B cell (primary cell): ENCODE measurements at regions not wholly inside any gene's neighbourhood (a gene's known extent, or its start where the extent isn't known, plus 50 kb on each side); places are given as distances from the start of the nearest gene placed in this dataset.

Experiments used
- ATAC-seq: fragments of 200-7000 bp; cut with Tn5 transposase; one replicate; pipeline ENCODE4 v1.10.0; 2021; ENCODE audit warnings: low read depth, mild to moderate bottlenecking, moderate number of reproducible peaks, moderate library complexity
- CTCF ChIA-PET: fragments of 350-600 bp; sonication (Branson Sonifier 250); formaldehyde crosslinking; loops from one replicate; lab custom pipeline; 2021; ENCODE audit warnings: antibody characterized with exemption, inconsistent platforms; lab: Charles Lee
- POLR2A ChIA-PET: fragments of 350-600 bp; sonication (Branson Sonifier 250); formaldehyde crosslinking; loops from one replicate; lab custom pipeline; 2021; ENCODE audit warnings: antibody characterized with exemption; lab: Charles Lee
- DNase-seq: peaks from one replicate; pipeline ENCODE4 v3.0.0; 2013
- H2AFZ ChIP-seq: 2 replicates; pipeline ENCODE4 v1.6.1; 2012; ENCODE audit warnings: mild to moderate bottlenecking, low read depth, low read length; ENCODE audit not compliant: insufficient read depth, poor library complexity, severe bottlenecking
- H3K27ac ChIP-seq, 2 donors: 1 replicate in 1 of 2; 2 replicates in 1 of 2; pipeline ENCODE4 v1.5.1; 2012 to 2013; ENCODE audit warnings: low read length in 2 of 2, mild to moderate bottlenecking in 2 of 2, moderate library complexity in 1 of 2
- H3K27me3 ChIP-seq, 4 experiments: fragments of 200-600 bp in 1 of 4; sonication (generic) in 1 of 4; replicated peaks in 1 of 4; 1 replicate in 2 of 4; 2 replicates in 2 of 4; pipeline versions ENCODE4 v1.6.1 to v1.7.0; 2013 to 2016; ENCODE audit warnings: low read length in 3 of 4, mild to moderate bottlenecking in 2 of 4, mixed read lengths in 1 of 4, moderate library complexity in 1 of 4; ENCODE audit not compliant: insufficient read depth in 4 of 4, control insufficient read depth in 3 of 4; ENCODE audit errors: control extremely low read depth in 1 of 4
- H3K36me3 ChIP-seq, 2 experiments: replicated peaks in 1 of 2; 1 replicate in 1 of 2; 2 replicates in 1 of 2; pipeline versions ENCODE4 v1.6.1 to v1.7.1; 2013; ENCODE audit warnings: low read length in 1 of 2; ENCODE audit not compliant: insufficient read depth in 2 of 2, control insufficient read depth in 1 of 2; ENCODE audit errors: control extremely low read depth in 1 of 2, extremely low read depth in 1 of 2
- H3K4me1 ChIP-seq, 2 donors: fragments of 200-600 bp in 1 of 2; sonication (generic) in 1 of 2; 1 replicate in 1 of 2; 2 replicates in 1 of 2; pipeline versions ENCODE4 v1.5.1 to v1.6.1; 2013 to 2017; ENCODE audit warnings: low read length in 2 of 2; ENCODE audit not compliant: control insufficient read depth in 2 of 2, insufficient read depth in 2 of 2
- H3K4me2 ChIP-seq: replicated peaks from 2 replicates; pipeline ENCODE3; 2012; ENCODE audit warnings: mild to moderate bottlenecking, low read depth, low read length; ENCODE audit not compliant: poor library complexity, severe bottlenecking
- H3K4me3 ChIP-seq, 5 experiments: fragments of 200-600 bp in 1 of 5; sonication (generic) in 1 of 5; 1 replicate in 3 of 5; 2 replicates in 2 of 5; pipeline versions ENCODE4 v1.5.1 to v1.7.0; 2011 to 2016; ENCODE audit warnings: low read length in 4 of 5, mild to moderate bottlenecking in 4 of 5, low read depth in 2 of 5, control low read depth in 1 of 5, moderate library complexity in 1 of 5; ENCODE audit not compliant: insufficient read depth in 1 of 5; ENCODE audit errors: control extremely low read depth in 1 of 5, extremely low read depth in 1 of 5
- H3K79me2 ChIP-seq: fragments of 200-600 bp; sonication (generic); one replicate; pipeline ENCODE4 v1.6.0; 2016; ENCODE audit warnings: low read length; ENCODE audit not compliant: control insufficient read depth, insufficient read depth
- H3K9ac ChIP-seq: fragments of 200-600 bp; sonication (generic); 2 replicates; pipeline ENCODE4 v1.6.1; 2017; ENCODE audit warnings: mild to moderate bottlenecking, low read length, moderate library complexity
- H3K9me3 ChIP-seq, 3 donors: one replicate each; pipeline versions ENCODE4 v1.6.1 to v1.7.1; 2013; ENCODE audit warnings: low read length in 2 of 3; ENCODE audit not compliant: control insufficient read depth in 2 of 3, insufficient read depth in 1 of 3; ENCODE audit errors: control extremely low read depth in 1 of 3
- H4K20me1 ChIP-seq: 2 replicates; pipeline ENCODE4 v1.6.0; 2012; ENCODE audit warnings: mild to moderate bottlenecking, low read length; ENCODE audit not compliant: insufficient read depth, control insufficient read depth, poor library complexity, severe bottlenecking
- H3K27ac Mint-ChIP-seq: one replicate; pipeline ENCODE4 v1.8.0; 2021; ENCODE audit warnings: mixed read lengths
- H3K27me3 Mint-ChIP-seq: one replicate; pipeline ENCODE4 v1.8.0; 2021; ENCODE audit warnings: mixed read lengths
- H3K4me1 Mint-ChIP-seq: one replicate; pipeline ENCODE4 v1.8.0; 2021; ENCODE audit warnings: mixed read lengths
- H3K4me3 Mint-ChIP-seq: one replicate; pipeline ENCODE4 v1.8.0; 2021; ENCODE audit warnings: mixed read lengths
- H3K9me3 Mint-ChIP-seq: one replicate; pipeline ENCODE4 v1.8.0; 2022; ENCODE audit warnings: mixed read lengths; ENCODE audit not compliant: insufficient read depth
- CTCF ChIP-seq: fragments of 200-600 bp; IDR thresholded peaks from one replicate; pipeline ENCODE4 v1.8.0; 2022; ENCODE audit warnings: antibody characterized with exemption, mild to moderate bottlenecking
- EZH2 ChIP-seq: IDR thresholded peaks from 2 replicates; pipeline ENCODE4 v1.6.1; 2012; ENCODE audit warnings: borderline replicate concordance, low read depth, mild to moderate bottlenecking, moderate library complexity, low read length; ENCODE audit not compliant: insufficient read depth, poor library complexity, severe bottlenecking
- WGBS: methylation state at CpG from one replicate; pipeline ENCODE4 v1.1.5; 2013; ENCODE audit warnings: missing lambda C conversion rate; ENCODE audit not compliant: insufficient coverage; 5-methylcytosine and 5-hydroxymethylcytosine counted together
- intact Hi-C: fragments of 100-400 bp; cut with micrococcal nuclease; formaldehyde crosslinking; loops from one replicate; pipeline ENCODE4 v1.10.0; 2022

- Mint-ChIP-seq H3K4me1 (no peaks in the 10 kb centered on the region), H3K4me3 (no peak overlapping the region), H3K27ac (no peak overlapping the region), H3K9me3 (no peaks in the 10 kb centered on the region), H3K27me3 (peaks cover 18% of the 10 kb centered on the region)
- 88% methylated on average over 7 of the region's 7 CpGs for WGBS
- ATAC-seq: no peak
- no peaks in the 10 kb centered on the region for H3K79me2 ChIP-seq
- H4K20me1 ChIP-seq: no peaks in the 10 kb centered on the region
- H3K27ac ChIP-seq: no peak overlapping the region
- no peak for DNase-seq
- POLR2A ChIA-PET: no interaction called here
- intact Hi-C loops: no loop called here
- H3K4me2 ChIP-seq: no peak overlapping the region
- CTCF ChIA-PET: no interaction called here
- H3K36me3 ChIP-seq: no peaks in the 10 kb centered on the region
- no peak overlapping the region for H2AFZ ChIP-seq
- H3K9ac ChIP-seq: no peak overlapping the region
- H3K4me3 ChIP-seq: no peak overlapping the region
- no peak for TF ChIP-seq EZH2
- no peak for TF ChIP-seq CTCF
- no peaks in the 10 kb centered on the region for H3K27me3 ChIP-seq
- no peaks in the 10 kb centered on the region for H3K4me1 ChIP-seq
- no peaks in the 10 kb centered on the region for H3K9me3 ChIP-seq
Measured at GRCh38 chr20:48550814-48551213, 277.0 kb downstream of the PREX1 start.

GRCh38 chr20:48547664-48548063 lies 280.1 kb downstream of the PREX1 start:
- no peak for TF ChIP-seq EZH2
- no peak for TF ChIP-seq CTCF
- Histone ChIP-seq H4K20me1 (no peaks in the 10 kb centered on the region), H2AFZ (no peak overlapping the region), H3K4me3 (no peak overlapping the region), H3K4me1 (no peaks in the 10 kb centered on the region), H3K4me2 (no peak overlapping the region), H3K9ac (no peak overlapping the region), H3K79me2 (no peaks in the 10 kb centered on the region), H3K9me3 (peaks cover 0 to 7% (median 0%) of the 10 kb centered on the region in 3 donors), H3K36me3 (no peaks in the 10 kb centered on the region), H3K27me3 (peaks cover 0 to 13% (median 1%) of the 10 kb centered on the region in 4 experiments), H3K27ac (no peak overlapping the region)
- DNase-seq (no peak), ATAC-seq (no peak)
- ChIA-PET CTCF (no interaction called here), POLR2A (no interaction called here)
- Mint-ChIP-seq H3K27ac (no peak overlapping the region), H3K4me3 (no peak overlapping the region), H3K27me3 (peaks cover 35% of the 10 kb centered on the region), H3K9me3 (no peaks in the 10 kb centered on the region), H3K4me1 (no peaks in the 10 kb centered on the region)
- 93% methylated on average over 7 of the region's 7 CpGs for WGBS
- intact Hi-C loops: no loop called here
